OCI-LY3 (cell line): ENCODE measurements at regions not wholly inside any gene's neighbourhood (a gene's known extent, or its start where the extent isn't known, plus 50 kb on each side); places are given as distances from the start of the nearest gene placed in this dataset.

ENCODE experiments used
- H2AFZ ChIP-seq: fragments of 200-600, 300-600 bp; shearing (Covaris generic); 2 replicates; pipeline ENCODE4 v1.6.0; 2014; ENCODE audit warnings: antibody characterized with exemption, low read depth, low read length
- H3K27ac ChIP-seq: fragments of 200-600, 300-600 bp; sonication (generic); 2 replicates; pipeline ENCODE4 v1.5.1; 2014; ENCODE audit warnings: mild to moderate bottlenecking, low read length, moderate library complexity, mixed read lengths
- H3K27me3 ChIP-seq: fragments of 200-600, 300-600 bp; sonication (generic); 2 replicates; pipeline ENCODE4 v1.6.1; 2014; ENCODE audit warnings: low read depth, low read length, mixed read lengths
- H3K36me3 ChIP-seq: fragments of 200-600, 300-600 bp; sonication (generic); replicated peaks from 2 replicates; pipeline ENCODE3; 2014; ENCODE audit warnings: low read depth, low read length, mixed read lengths
- H3K4me1 ChIP-seq: fragments of 300-600, 200-600 bp; sonication (generic); 2 replicates; pipeline ENCODE4 v1.6.1; 2014; ENCODE audit warnings: low read length, mixed read lengths
- H3K4me2 ChIP-seq: fragments of 200-600, 300-600 bp; sonication (generic); 2 replicates; pipeline ENCODE4 v1.6.1; 2014; ENCODE audit warnings: low read length, mixed read lengths
- H3K4me3 ChIP-seq: fragments of 300-600, 200-600 bp; sonication (generic); 2 replicates; pipeline ENCODE4 v1.5.1; 2014; ENCODE audit warnings: antibody characterized with exemption, mild to moderate bottlenecking, low read length, moderate library complexity
- H3K79me2 ChIP-seq: fragments of 300-600, 200-600 bp; shearing (Covaris generic); 2 replicates; pipeline ENCODE4 v1.6.1; 2014; ENCODE audit warnings: mild to moderate bottlenecking, low read length, mixed read lengths
- H3K9ac ChIP-seq: fragments of 300-600, 200-600 bp; shearing (Covaris generic); 2 replicates; pipeline ENCODE4 v1.6.0; 2014; ENCODE audit warnings: mild to moderate bottlenecking, low read length, moderate library complexity
- H3K9me3 ChIP-seq: fragments of 200-600, 300-600 bp; shearing (Covaris generic); 2 replicates; pipeline ENCODE4 v1.6.1; 2014; ENCODE audit warnings: low read length, mixed read lengths; ENCODE audit not compliant: insufficient read depth
- H4K20me1 ChIP-seq: fragments of 200-600, 300-600 bp; sonication (generic); 2 replicates; pipeline ENCODE4 v1.6.1; 2016; ENCODE audit warnings: low read length, mixed read lengths; ENCODE audit not compliant: insufficient read depth
- EZH2phosphoT487 ChIP-seq: fragments of 200-600 bp; shearing (Covaris generic); IDR thresholded peaks from 2 replicates; pipeline ENCODE4 v1.6.1; 2018; ENCODE audit warnings: antibody characterized with exemption, mixed run types, low read depth
- TF ChIP-seq, protein P1 (sequence below): fragments of 200-600, 300-600 bp; sonication (generic); IDR thresholded peaks from 2 replicates; pipeline ENCODE4 v1.5.1; 2014; ENCODE audit warnings: antibody characterized with exemption, low read length, low read depth

DNA sequence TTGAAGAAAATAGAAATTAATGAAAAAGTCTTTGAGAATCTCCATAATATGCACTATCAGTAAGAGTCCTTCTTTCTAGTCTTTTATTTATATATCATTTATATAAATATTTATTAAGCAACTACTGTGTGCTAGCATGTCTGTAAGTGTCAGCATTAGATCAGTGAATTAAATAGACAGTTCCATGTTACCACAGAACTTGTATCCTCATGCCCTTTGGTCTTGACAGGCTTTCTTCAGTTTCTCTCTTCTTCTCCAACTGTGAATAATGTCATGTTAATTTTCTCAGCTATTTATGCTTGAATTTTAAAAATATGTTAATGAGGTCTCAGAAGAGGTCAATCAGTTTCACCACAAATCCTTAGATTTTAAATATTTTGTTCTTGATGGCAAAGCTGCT lies 389.6 kb upstream of the TRAM1L1 start:
- Histone ChIP-seq H3K9ac (no peak overlapping the region), H4K20me1 (no peaks in the 10 kb centered on the region), H3K36me3 (peaks cover 5% of the 10 kb centered on the region), H2AFZ (peak overlapping the region; percentile 60; the same call in 1 of the 2 replicates), H3K4me1 (peaks cover 32% of the 10 kb centered on the region), H3K9me3 (no peaks in the 10 kb centered on the region), H3K79me2 (no peaks in the 10 kb centered on the region), H3K4me3 (no peak overlapping the region), H3K27ac (peak overlapping the region; percentile 41), H3K4me2 (peak overlapping the region; percentile 44), H3K27me3 (no peaks in the 10 kb centered on the region)
- TF ChIP-seq EZH2phosphoT487 = no peak
- TF ChIP-seq, protein P1, sequence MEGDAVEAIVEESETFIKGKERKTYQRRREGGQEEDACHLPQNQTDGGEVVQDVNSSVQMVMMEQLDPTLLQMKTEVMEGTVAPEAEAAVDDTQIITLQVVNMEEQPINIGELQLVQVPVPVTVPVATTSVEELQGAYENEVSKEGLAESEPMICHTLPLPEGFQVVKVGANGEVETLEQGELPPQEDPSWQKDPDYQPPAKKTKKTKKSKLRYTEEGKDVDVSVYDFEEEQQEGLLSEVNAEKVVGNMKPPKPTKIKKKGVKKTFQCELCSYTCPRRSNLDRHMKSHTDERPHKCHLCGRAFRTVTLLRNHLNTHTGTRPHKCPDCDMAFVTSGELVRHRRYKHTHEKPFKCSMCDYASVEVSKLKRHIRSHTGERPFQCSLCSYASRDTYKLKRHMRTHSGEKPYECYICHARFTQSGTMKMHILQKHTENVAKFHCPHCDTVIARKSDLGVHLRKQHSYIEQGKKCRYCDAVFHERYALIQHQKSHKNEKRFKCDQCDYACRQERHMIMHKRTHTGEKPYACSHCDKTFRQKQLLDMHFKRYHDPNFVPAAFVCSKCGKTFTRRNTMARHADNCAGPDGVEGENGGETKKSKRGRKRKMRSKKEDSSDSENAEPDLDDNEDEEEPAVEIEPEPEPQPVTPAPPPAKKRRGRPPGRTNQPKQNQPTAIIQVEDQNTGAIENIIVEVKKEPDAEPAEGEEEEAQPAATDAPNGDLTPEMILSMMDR = no peak

DNA sequence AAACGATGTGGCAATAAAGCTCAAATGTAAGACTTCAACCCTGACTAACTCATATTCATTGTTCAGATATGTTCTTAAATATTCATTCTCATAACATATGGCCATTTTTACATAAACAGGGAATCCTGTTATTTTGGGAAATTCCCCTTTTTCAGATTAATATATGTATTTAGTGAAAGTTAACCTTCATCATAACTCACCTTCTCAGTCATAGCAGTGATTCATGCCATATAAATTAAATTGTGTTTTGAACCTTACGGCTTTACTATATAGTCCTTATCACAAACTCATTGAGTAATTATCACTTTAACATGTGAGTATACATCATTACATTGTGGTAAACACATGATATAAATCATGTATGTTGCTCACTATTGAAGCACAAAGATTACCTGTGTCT lies 392.5 kb upstream of the TRAM1L1 start:
- no peak for TF ChIP-seq EZH2phosphoT487
- TF ChIP-seq, protein P1 = no peak
- no peak overlapping the region for H3K4me2 ChIP-seq
- no peak overlapping the region for H3K27ac ChIP-seq
- no peaks in the 10 kb centered on the region for H3K79me2 ChIP-seq
- peaks cover 43% of the 10 kb centered on the region for H3K4me1 ChIP-seq
- no peak overlapping the region for H2AFZ ChIP-seq
- H3K27me3 ChIP-seq = no peaks in the 10 kb centered on the region
- no peaks in the 10 kb centered on the region for H3K36me3 ChIP-seq
- H3K4me3 ChIP-seq = no peak overlapping the region
- H3K9me3 ChIP-seq = no peaks in the 10 kb centered on the region
- no peaks in the 10 kb centered on the region for H4K20me1 ChIP-seq
- no peak overlapping the region for H3K9ac ChIP-seq

DNA sequence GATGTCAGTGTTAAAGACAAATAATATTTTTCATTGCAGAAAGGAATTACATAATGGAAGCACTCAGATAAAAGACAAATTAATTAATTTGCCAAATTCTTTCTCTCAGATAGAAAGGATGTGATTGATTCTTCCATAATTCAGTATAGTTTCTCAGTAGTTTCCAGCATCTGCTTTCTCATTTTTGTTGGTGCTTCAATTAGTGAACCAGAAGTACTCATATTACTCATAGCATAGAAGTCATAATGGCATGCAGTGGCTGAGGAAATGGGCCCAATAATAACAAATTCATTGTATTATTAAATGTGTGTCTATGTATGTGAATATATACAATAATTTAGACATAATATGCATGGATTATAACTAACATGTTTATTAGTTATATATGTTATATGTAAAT lies 393.3 kb upstream of the TRAM1L1 start:
- Histone ChIP-seq H3K79me2 (no peaks in the 10 kb centered on the region), H3K27ac (peak overlapping the region; percentile 12; the same call in 1 of the 2 replicates), H3K9ac (no peak overlapping the region), H3K4me3 (no peak overlapping the region), H2AFZ (no peak overlapping the region), H3K27me3 (no peaks in the 10 kb centered on the region), H3K4me2 (no peak overlapping the region; the same call in 1 of the 2 replicates), H3K4me1 (peaks cover 46% of the 10 kb centered on the region), H3K9me3 (no peaks in the 10 kb centered on the region), H3K36me3 (no peaks in the 10 kb centered on the region), H4K20me1 (no peaks in the 10 kb centered on the region)
- TF ChIP-seq, protein P1 = no peak
- no peak for TF ChIP-seq EZH2phosphoT487

DNA sequence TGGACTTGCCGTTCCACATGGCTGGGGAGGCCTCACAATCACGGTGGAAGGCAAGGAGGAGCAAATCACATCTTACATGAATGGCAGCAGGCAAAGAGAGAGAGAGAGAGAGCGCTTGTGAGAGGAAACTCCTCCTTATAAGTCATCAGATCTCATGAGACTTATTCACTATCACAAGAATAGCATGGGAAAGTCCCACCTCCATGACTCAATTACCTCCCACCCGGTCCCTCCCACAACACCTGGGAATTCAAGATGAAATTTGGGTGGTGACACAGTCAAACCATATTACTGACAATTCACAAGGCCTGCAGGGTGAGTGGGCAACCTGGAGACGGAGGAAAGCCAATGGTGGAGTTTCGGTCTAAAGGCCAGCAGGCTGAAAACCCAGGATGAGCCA lies 394.3 kb upstream of the TRAM1L1 start:
- Histone ChIP-seq H4K20me1 (no peaks in the 10 kb centered on the region), H3K9me3 (no peaks in the 10 kb centered on the region), H3K4me1 (peaks cover 44% of the 10 kb centered on the region), H3K9ac (no peak overlapping the region), H3K36me3 (no peaks in the 10 kb centered on the region), H3K27me3 (no peaks in the 10 kb centered on the region), H3K27ac (no peak overlapping the region), H3K79me2 (no peaks in the 10 kb centered on the region), H2AFZ (no peak overlapping the region), H3K4me2 (no peak overlapping the region), H3K4me3 (no peak overlapping the region)
- no peak for TF ChIP-seq EZH2phosphoT487
- TF ChIP-seq, protein P1 = no peak
